HFFc6 (cell line): ENCODE measurements at regions not wholly inside any gene's neighbourhood (a gene's known extent, or its start where the extent isn't known, plus 50 kb on each side); places are given as distances from the start of the nearest gene placed in this dataset.

Source experiments
- DNase-seq: peaks from one replicate; pipeline ENCODE4 v3.0.0-alpha.2; 2018
- H3K27ac Mint-ChIP-seq: 2 replicates; pipeline ENCODE4 v1.8.0; 2020; ENCODE audit warnings: mild to moderate bottlenecking, mixed read lengths
- H3K27me3 Mint-ChIP-seq: 2 replicates; pipeline ENCODE4 v1.8.0; 2021; ENCODE audit warnings: mild to moderate bottlenecking, moderate library complexity, mixed read lengths; ENCODE audit not compliant: insufficient read depth
- H3K36me3 Mint-ChIP-seq: 2 replicates; pipeline ENCODE4 v1.8.0; 2021; ENCODE audit warnings: low read depth, mixed read lengths
- H3K4me1 Mint-ChIP-seq: 2 replicates; pipeline ENCODE4 v1.8.0; 2020; ENCODE audit warnings: low read depth, mixed read lengths
- H3K4me3 Mint-ChIP-seq: 2 replicates; pipeline ENCODE4 v1.8.0; 2020; ENCODE audit warnings: mild to moderate bottlenecking, moderate library complexity, mixed read lengths
- H3K9me3 Mint-ChIP-seq: 2 replicates; pipeline ENCODE4 v1.8.0; 2020; ENCODE audit warnings: mild to moderate bottlenecking, mixed read lengths
- TF ChIP-seq, protein P1 (sequence below): fragments of 200-600 bp; sonication (generic); IDR thresholded peaks from 2 replicates; pipeline ENCODE4 v1.5.0; 2021; ENCODE audit warnings: antibody characterized with exemption, mild to moderate bottlenecking

DNA sequence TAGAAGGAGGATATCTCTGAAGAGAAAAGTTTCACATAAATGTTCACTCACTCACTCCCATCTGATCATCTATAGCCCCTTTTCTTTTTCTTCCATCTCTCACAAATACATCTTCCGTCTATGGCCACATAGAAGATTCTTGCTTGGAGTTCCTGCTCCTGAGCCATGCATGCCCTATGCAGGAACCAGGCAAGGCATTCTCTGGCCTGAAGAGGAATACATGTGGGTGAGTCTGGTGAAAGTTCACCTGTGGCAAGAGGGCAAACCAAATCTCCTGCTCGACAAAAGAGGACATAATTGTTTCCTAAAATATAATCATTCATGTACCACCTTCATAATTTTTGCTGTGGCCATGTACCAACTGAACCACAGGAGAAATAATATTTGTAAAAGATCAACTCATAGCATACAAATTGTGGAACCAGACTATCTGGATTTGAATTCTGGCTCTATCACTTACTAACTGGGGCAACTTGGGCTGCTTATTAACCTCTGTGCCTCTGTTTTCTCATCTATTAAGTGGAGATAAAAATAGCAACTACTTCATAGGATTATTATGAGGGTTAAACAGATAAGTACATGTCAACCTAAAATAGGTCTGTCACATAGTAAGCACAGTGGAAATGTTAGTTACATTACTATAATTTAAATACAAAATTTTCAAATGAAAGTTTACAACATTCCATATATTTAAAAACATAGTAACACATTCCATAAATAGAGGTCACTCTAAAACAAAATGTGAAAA lies 121.2 kb upstream of the NFIB start:
- no peak overlapping the region for H3K4me3 Mint-ChIP-seq
- no peaks in the 10 kb centered on the region for H3K9me3 Mint-ChIP-seq
- no peaks in the 10 kb centered on the region for H3K36me3 Mint-ChIP-seq
- H3K27ac Mint-ChIP-seq = no peak overlapping the region
- peaks cover 27% of the 10 kb centered on the region for H3K27me3 Mint-ChIP-seq
- TF ChIP-seq, protein P1, sequence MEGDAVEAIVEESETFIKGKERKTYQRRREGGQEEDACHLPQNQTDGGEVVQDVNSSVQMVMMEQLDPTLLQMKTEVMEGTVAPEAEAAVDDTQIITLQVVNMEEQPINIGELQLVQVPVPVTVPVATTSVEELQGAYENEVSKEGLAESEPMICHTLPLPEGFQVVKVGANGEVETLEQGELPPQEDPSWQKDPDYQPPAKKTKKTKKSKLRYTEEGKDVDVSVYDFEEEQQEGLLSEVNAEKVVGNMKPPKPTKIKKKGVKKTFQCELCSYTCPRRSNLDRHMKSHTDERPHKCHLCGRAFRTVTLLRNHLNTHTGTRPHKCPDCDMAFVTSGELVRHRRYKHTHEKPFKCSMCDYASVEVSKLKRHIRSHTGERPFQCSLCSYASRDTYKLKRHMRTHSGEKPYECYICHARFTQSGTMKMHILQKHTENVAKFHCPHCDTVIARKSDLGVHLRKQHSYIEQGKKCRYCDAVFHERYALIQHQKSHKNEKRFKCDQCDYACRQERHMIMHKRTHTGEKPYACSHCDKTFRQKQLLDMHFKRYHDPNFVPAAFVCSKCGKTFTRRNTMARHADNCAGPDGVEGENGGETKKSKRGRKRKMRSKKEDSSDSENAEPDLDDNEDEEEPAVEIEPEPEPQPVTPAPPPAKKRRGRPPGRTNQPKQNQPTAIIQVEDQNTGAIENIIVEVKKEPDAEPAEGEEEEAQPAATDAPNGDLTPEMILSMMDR = no peak
- DNase-seq = no peak
- H3K4me1 Mint-ChIP-seq = peaks cover 25% of the 10 kb centered on the region

DNA sequence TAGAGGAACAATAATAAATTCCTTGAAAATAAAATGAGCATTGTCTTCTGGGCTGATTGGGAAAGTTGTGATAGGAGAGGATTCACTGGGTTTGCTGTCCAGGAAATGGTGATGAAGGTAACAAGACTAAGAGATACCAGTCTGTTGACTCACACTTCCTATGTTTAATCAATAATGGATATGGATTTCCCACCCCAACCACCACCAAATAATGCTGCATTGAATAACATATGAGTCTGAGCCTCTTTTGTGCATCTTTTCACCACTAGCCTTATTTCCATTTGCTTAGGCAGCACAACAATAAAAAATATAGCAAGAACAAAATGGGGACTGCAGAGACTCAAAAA lies 120.2 kb upstream of the NFIB start:
- no peak overlapping the region for H3K27ac Mint-ChIP-seq
- H3K27me3 Mint-ChIP-seq = peaks cover 21% of the 10 kb centered on the region
- no peak for DNase-seq
- H3K36me3 Mint-ChIP-seq = no peaks in the 10 kb centered on the region
- TF ChIP-seq, protein P1 = no peak; the same call in 1 of the 2 replicates
- no peak overlapping the region for H3K4me3 Mint-ChIP-seq
- no peaks in the 10 kb centered on the region for H3K9me3 Mint-ChIP-seq
- peaks cover 25% of the 10 kb centered on the region for H3K4me1 Mint-ChIP-seq

DNA sequence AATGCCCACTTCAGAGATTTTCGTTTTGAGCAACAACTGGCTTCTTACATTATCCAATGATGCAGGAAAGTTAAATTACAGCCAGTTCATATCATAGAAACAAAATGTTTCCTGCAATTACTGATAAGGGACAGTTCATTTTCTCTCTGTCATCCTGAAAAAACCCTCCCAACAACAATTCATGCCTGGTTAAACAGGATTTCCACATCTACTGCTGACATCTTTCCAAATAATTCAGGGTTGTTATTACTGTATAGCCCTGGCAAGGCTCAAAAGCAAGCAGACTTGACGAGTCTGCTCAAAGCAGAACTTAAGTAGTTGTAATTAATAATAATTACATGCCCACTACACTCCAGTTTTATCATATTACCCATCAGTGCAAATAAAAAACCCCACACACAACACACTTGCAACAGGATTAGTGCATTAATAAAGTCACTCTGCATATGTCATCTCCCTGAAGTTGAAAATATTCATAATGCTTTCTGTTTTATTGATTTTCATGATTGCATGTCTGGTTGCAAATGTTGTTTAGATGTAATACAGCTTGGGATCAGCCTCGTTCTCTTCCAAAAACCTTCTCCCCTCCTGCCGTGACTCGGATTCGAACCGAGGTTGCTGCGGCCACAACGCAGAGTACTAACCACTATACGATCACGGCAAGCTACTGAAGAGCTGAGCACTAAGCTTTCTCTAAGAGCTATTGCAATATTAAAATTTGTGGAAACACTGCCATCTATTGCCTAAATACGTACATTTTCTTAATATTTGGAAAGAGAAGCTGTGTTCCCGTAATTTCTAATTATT lies 119.6 kb upstream of the NFIB start:
- H3K9me3 Mint-ChIP-seq = no peaks in the 10 kb centered on the region
- H3K4me3 Mint-ChIP-seq = peak overlapping the region; percentile 19; the same call in 1 of the 2 replicates
- H3K27me3 Mint-ChIP-seq = peaks cover 20% of the 10 kb centered on the region
- no peaks in the 10 kb centered on the region for H3K36me3 Mint-ChIP-seq
- DNase-seq = peak; percentile 74
- TF ChIP-seq, protein P1 = peak; percentile 70
- H3K27ac Mint-ChIP-seq = no peak overlapping the region; the same call in 1 of the 2 replicates
- H3K4me1 Mint-ChIP-seq = peaks cover 22% of the 10 kb centered on the region

DNA sequence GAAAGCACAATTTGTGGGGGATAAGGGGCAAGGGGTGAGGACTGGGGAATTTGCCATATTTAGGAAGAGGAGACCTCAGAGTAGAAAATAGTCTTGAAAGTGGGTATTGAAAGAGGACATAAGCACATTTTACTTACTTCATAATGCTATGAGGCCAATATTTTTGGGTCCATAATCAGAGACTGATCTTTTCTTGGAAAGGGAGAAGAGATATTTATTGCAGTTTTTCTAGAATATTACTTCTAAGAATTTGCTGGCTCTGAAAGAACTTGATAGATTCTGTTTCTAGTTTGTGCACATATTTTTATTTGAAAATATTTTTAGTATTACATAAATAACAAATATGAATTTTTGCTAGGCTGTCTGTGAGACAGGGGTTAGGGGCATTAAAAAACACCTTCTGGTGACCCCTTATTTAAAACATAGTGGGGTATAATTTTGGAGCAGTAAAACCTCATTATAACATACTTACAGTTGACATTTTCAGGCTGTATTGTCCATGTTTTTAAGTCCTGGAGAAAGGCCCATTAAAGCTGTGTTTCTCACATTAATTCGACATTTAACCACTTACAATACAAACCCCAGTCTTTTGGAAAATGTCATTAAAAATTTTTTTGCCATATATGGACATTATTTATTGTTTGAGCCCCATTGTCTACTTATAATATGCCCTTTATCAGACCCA lies 118.9 kb upstream of the NFIB start:
- Mint-ChIP-seq H3K27me3 (peaks cover 16% of the 10 kb centered on the region), H3K27ac (no peak overlapping the region), H3K36me3 (no peaks in the 10 kb centered on the region), H3K4me1 (peaks cover 15% of the 10 kb centered on the region), H3K4me3 (no peak overlapping the region), H3K9me3 (no peaks in the 10 kb centered on the region)
- no peak for DNase-seq
- TF ChIP-seq, protein P1 = no peak

DNA sequence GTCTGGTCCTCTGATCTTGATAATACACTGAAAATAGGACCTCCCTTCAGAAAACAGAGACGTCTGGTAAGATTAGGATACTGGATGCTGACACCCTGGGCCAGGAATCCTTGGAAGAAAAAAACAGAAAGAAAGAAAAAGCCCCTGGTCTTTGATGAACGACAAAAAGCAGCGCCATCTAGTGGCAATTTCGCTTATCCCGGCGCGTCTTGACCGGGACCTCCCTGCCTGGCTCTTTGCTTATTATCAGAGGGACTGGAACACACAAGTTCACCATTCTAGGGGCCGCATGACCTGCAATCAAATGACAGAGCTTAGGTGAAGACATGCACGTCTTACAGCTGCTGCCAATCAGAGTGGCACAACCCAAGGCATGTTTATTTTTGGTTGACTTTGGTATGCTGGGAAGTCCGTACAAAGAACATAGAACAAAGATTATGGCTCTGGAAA lies 114.9 kb upstream of the NFIB start:
- no peaks in the 10 kb centered on the region for H3K36me3 Mint-ChIP-seq
- no peak overlapping the region for H3K27ac Mint-ChIP-seq
- DNase-seq = peak; percentile 50
- H3K27me3 Mint-ChIP-seq = peaks cover 16% of the 10 kb centered on the region
- H3K4me1 Mint-ChIP-seq = peaks cover 13% of the 10 kb centered on the region
- H3K4me3 Mint-ChIP-seq = no peak overlapping the region
- no peaks in the 10 kb centered on the region for H3K9me3 Mint-ChIP-seq
- TF ChIP-seq, protein P1 = peak; percentile 94
